ENCODE measurements at regions not wholly inside any gene's neighbourhood (a gene's known extent, or its start where the extent isn't known, plus 50 kb on each side); places are given as distances from the start of the nearest gene placed in this dataset.

GRCh38 chr2:150609831-150610582 is 122.5 kb upstream of the RND3 start:
- Mint-ChIP-seq H3K4me3 (ENCODE audit: unreplicated experiment) (no peak overlapping the region), H3K36me3 (ENCODE audit: low read depth, unreplicated experiment) (no peaks in the 10 kb centered on the region), H3K27ac (ENCODE audit: unreplicated experiment) (no peak overlapping the region), H3K4me1 (ENCODE audit: low read depth, unreplicated experiment) (peaks cover 23% of the 10 kb centered on the region), H3K9me3 (ENCODE audit: unreplicated experiment) (no peaks in the 10 kb centered on the region), H3K27me3 (ENCODE audit: low read depth, unreplicated experiment) (no peaks in the 10 kb centered on the region)
- DNase-seq (ENCODE audit: low read depth) (peak; percentile 92), FAIRE-seq (peak; percentile 75)
- no peaks in the 10 kb centered on the region for H3K9me3 ChIP-seq (ENCODE audit: insufficient read depth, low read depth, low read length)
- H2AFZ ChIP-seq (ENCODE audit: low read depth, low read length): no peak overlapping the region
- no peaks in the 10 kb centered on the region for H3K79me2 ChIP-seq (ENCODE audit: insufficient read depth, low read length)
- H4K20me1 ChIP-seq (ENCODE audit: insufficient read depth, low read length): no peaks in the 10 kb centered on the region
- no peaks in the 10 kb centered on the region for H3K27me3 ChIP-seq (ENCODE audit: insufficient read depth, low read length)
- peak overlapping the region; percentile 21 for H3K4me2 ChIP-seq (ENCODE audit: low read length)
- H3K4me1 ChIP-seq (ENCODE audit: insufficient read depth, low read length): no peaks in the 10 kb centered on the region
- H3K27ac ChIP-seq (ENCODE audit: low read depth, low read length): no peak overlapping the region
- no peak for TF ChIP-seq CTCF (IDR thresholded peaks at IDR 0.05; ENCODE audit: insufficient read depth, low read depth, low read length)
- no peak for TF ChIP-seq EZH2 (IDR thresholded peaks at IDR 0.05; ENCODE audit: insufficient read depth, low read length)
- no peak overlapping the region for H3K4me3 ChIP-seq (ENCODE audit: insufficient read depth, low read depth, low read length)
- H3K9ac ChIP-seq (ENCODE audit: low read length): peak overlapping the region; percentile 4
- H3K36me3 ChIP-seq (ENCODE audit: insufficient read depth, low read length): no peaks in the 10 kb centered on the region

- FAIRE-seq: no peak
These were observed 120.9 kb upstream of the RND3 start for GRCh38 chr2:150608341-150608740.

More at GRCh38 chr2:150608341-150608740, 120.9 kb upstream of the RND3 start:
- H3K4me3 ChIP-seq (ENCODE audit: insufficient read depth, low read depth, low read length): no peak overlapping the region
- H3K4me1 ChIP-seq (ENCODE audit: insufficient read depth, low read length): no peaks in the 10 kb centered on the region
- no peak for DNase-seq (ENCODE audit: low read depth)
- H3K27ac ChIP-seq (ENCODE audit: low read depth, low read length): no peak overlapping the region
- no peak overlapping the region for H3K9ac ChIP-seq (ENCODE audit: low read length)
- Mint-ChIP-seq H3K9me3 (ENCODE audit: unreplicated experiment) (no peaks in the 10 kb centered on the region), H3K36me3 (ENCODE audit: low read depth, unreplicated experiment) (no peaks in the 10 kb centered on the region), H3K27me3 (ENCODE audit: low read depth, unreplicated experiment) (no peaks in the 10 kb centered on the region), H3K27ac (ENCODE audit: unreplicated experiment) (no peak overlapping the region), H3K4me1 (ENCODE audit: low read depth, unreplicated experiment) (peaks cover 19% of the 10 kb centered on the region), H3K4me3 (ENCODE audit: unreplicated experiment) (no peak overlapping the region)
- no peaks in the 10 kb centered on the region for H3K9me3 ChIP-seq (ENCODE audit: insufficient read depth, low read depth, low read length)
- no peaks in the 10 kb centered on the region for H3K27me3 ChIP-seq (ENCODE audit: insufficient read depth, low read length)
- TF ChIP-seq EZH2 (IDR thresholded peaks at IDR 0.05; ENCODE audit: insufficient read depth, low read length) (no peak), CTCF (IDR thresholded peaks at IDR 0.05; ENCODE audit: insufficient read depth, low read depth, low read length) (no peak)
- no peaks in the 10 kb centered on the region for H3K36me3 ChIP-seq (ENCODE audit: insufficient read depth, low read length)
- H2AFZ ChIP-seq (ENCODE audit: low read depth, low read length): no peak overlapping the region
- no peak overlapping the region for H3K4me2 ChIP-seq (ENCODE audit: low read length)
- H3K79me2 ChIP-seq (ENCODE audit: insufficient read depth, low read length): no peaks in the 10 kb centered on the region
- no peaks in the 10 kb centered on the region for H4K20me1 ChIP-seq (ENCODE audit: insufficient read depth, low read length)

All from astrocyte (in vitro differentiated cells and primary cell).